ENCODE measurements at regions not wholly inside any gene's neighbourhood (a gene's known extent, or its start where the extent isn't known, plus 50 kb on each side); places are given as distances from the start of the nearest gene placed in this dataset.

GRCh38 chr4:136283977-136284376, 1248.3 kb downstream of the PCDH18 start:
- TF ChIP-seq CTCF (conservative IDR thresholded peaks at IDR 0.05) (no peak), EZH2 (IDR thresholded peaks at IDR 0.05; ENCODE audit: low read depth) (no peak)

Data from PC-9 (cell line).